Gastroesophageal sphincter (tissue), 3 donors: ENCODE measurements at regions not wholly inside any gene's neighbourhood (a gene's known extent, or its start where the extent isn't known, plus 50 kb on each side); places are given as distances from the start of the nearest gene placed in this dataset.

Experiments
- CTCF ChIP-seq, 4 experiments: fragments of 200-600 bp in 2 of 4; fragments of 450-650 bp in 2 of 4; sonication (generic) in 1 of 4; IDR thresholded peaks; one replicate each; pipeline ENCODE4 v1.5.1; 2017 to 2019; ENCODE audit warnings: antibody characterized with exemption in 4 of 4, mild to moderate bottlenecking in 2 of 4, moderate library complexity in 2 of 4
- POLR2A ChIP-seq, 2 donors: fragments of 450-650 bp; IDR thresholded peaks; one replicate each; pipeline ENCODE4 v1.6.1; 2017; ENCODE audit warnings: antibody characterized with exemption in 2 of 2, mild to moderate bottlenecking in 2 of 2, moderate library complexity in 1 of 2
- POLR2AphosphoS5 ChIP-seq: sonication (generic); formaldehyde crosslinking; IDR thresholded peaks from one replicate; pipeline ENCODE4 v1.6.1; 2017; ENCODE audit warnings: antibody characterized with exemption

DNA sequence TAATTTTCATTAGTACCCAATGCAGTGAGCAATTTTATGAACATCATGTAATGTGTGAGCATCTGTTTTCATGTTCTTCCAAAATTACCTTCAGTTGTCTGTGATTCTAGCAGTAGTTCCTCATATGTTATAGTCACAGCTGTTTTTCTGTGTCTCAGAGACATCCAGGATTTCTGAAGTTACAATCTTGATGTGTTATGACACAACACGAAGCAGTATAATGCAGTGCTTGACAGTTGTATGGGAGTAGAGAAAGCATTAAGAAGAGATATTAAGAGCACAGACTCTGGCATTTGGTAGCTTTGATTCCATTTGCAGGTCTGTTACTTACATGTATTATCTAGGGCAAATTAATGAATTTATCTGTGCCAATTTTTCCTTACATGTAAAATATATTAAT is 414.7 kb upstream of the PCDH15 start:
- TF ChIP-seq CTCF (IDR thresholded peaks at IDR 0.05) (no peak), POLR2AphosphoS5 (no peak), POLR2A (IDR thresholded peaks at IDR 0.05) (no peak)
